ENCODE measurements at regions not wholly inside any gene's neighbourhood (a gene's known extent, or its start where the extent isn't known, plus 50 kb on each side); places are given as distances from the start of the nearest gene placed in this dataset.

GRCh38 chrX:99909946-99910345, 500.1 kb downstream of the PCDH19 start:
- TF ChIP-seq, protein P1, sequence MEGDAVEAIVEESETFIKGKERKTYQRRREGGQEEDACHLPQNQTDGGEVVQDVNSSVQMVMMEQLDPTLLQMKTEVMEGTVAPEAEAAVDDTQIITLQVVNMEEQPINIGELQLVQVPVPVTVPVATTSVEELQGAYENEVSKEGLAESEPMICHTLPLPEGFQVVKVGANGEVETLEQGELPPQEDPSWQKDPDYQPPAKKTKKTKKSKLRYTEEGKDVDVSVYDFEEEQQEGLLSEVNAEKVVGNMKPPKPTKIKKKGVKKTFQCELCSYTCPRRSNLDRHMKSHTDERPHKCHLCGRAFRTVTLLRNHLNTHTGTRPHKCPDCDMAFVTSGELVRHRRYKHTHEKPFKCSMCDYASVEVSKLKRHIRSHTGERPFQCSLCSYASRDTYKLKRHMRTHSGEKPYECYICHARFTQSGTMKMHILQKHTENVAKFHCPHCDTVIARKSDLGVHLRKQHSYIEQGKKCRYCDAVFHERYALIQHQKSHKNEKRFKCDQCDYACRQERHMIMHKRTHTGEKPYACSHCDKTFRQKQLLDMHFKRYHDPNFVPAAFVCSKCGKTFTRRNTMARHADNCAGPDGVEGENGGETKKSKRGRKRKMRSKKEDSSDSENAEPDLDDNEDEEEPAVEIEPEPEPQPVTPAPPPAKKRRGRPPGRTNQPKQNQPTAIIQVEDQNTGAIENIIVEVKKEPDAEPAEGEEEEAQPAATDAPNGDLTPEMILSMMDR (IDR thresholded peaks at IDR 0.05), result no peak
- no peak for TF ChIP-seq POLR2A (IDR thresholded peaks at IDR 0.05)

Data from adrenal gland (tissue), 5 donors.